ENCODE measurements at regions not wholly inside any gene's neighbourhood (a gene's known extent, or its start where the extent isn't known, plus 50 kb on each side); places are given as distances from the start of the nearest gene placed in this dataset.
"Not testable (repeated sequence)": the region's sequence is repeated elsewhere in the genome, so short reads cannot be mapped to it uniquely, and the experiment has no call there.

GRCh38 chr1:163472651-163473248 lies 151.0 kb downstream of the NUF2 start:
- Histone ChIP-seq H3K4me3 (ENCODE audit: insufficient read depth in 1 of 2, low read depth in 1 of 2, low read length in 2 of 2) (no peak overlapping the region), H3K18ac (ENCODE audit: low read depth in 1 of 2, low read length in 2 of 2) (no peak overlapping the region), H2AFZ (ENCODE audit: low read depth, low read length) (no peak overlapping the region), H3K27ac (ENCODE audit: low read length, poor library complexity, severe bottlenecking) (peak overlapping the region; percentile 99), H3K79me1 (replicated peaks; ENCODE audit: low read length, poor library complexity, severe bottlenecking) (no peaks in the 10 kb centered on the region), H3K4me2 (ENCODE audit: low read length, poor library complexity, severe bottlenecking) (peak overlapping the region; percentile 32), H4K91ac (ENCODE audit: low read length) (no peak overlapping the region), H3K9ac (ENCODE audit: low read length) (no peak overlapping the region), H3K4ac (ENCODE audit: low read depth in 1 of 2, low read length in 2 of 2) (no peak overlapping the region), H3K4me1 (ENCODE audit: control insufficient read depth, insufficient read depth, low read depth, low read length) (no peaks in the 10 kb centered on the region), H3K36me3 (ENCODE audit: control insufficient read depth in 1 of 2, insufficient read depth in 2 of 2, low read depth in 1 of 2, low read length in 2 of 2) (no peaks in the 10 kb centered on the region), H2AK5ac (ENCODE audit: low read length, severe bottlenecking) (peak overlapping the region; percentile 40), H3K9me3 (ENCODE audit: control insufficient read depth, low read length) (peaks cover 2% of the 10 kb centered on the region), H2BK120ac (ENCODE audit: low read depth, low read length) (no peak overlapping the region), H4K8ac (ENCODE audit: low read length) (no peak overlapping the region), H2BK12ac (ENCODE audit: low read length in 2 of 2) (no peak overlapping the region), H3K14ac (ENCODE audit: low read length in 2 of 2) (no peak overlapping the region), H3K27me3 (ENCODE audit: control insufficient read depth in 1 of 2, insufficient read depth in 1 of 2, low read length in 2 of 2) (no peaks in the 10 kb centered on the region), H3K23ac (ENCODE audit: low read length in 2 of 2) (no peak overlapping the region), H2BK15ac (ENCODE audit: low read depth, poor library complexity, severe bottlenecking) (no peak overlapping the region), H2BK5ac (ENCODE audit: low read depth, low read length, poor library complexity, severe bottlenecking) (peak overlapping the region; percentile 79)
- DNase-seq, result no peak
- 86% methylated on average over 9 of the region's 9 CpGs for WGBS

DNA sequence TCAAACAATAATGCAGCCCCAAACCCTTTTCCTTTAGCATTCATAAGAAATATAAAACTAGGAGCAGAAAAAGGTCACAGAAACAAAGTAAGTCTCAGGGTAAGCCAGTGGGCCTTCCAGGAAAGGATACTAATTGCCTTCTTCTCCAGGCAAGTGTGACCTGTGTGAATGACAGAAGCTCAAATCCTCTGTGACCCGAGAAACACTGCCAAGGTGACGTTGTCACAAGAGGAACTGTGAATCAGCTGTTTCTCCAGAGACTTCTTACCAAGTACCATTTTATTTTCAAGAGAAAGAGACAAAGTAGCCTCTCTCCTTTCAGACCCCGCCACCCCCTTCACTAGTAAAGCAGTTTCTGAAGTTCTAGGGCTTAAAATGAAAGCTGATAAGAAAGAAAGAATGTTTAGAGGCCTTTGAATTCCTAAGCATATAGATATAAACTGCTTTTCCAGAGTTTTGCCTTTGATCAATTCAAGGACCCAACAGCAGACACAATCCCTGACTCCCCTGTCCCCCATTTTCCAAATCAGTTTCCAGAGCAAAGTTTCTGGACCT lies 155.6 kb downstream of the NUF2 start:
- H2BK12ac ChIP-seq (ENCODE audit: low read length in 2 of 2), result no peak overlapping the region
- H2AFZ ChIP-seq (ENCODE audit: low read depth, low read length), result no peak overlapping the region
- no peak for DNase-seq
- no peaks in the 10 kb centered on the region for H3K79me1 ChIP-seq (replicated peaks; ENCODE audit: low read length, poor library complexity, severe bottlenecking)
- H2BK15ac ChIP-seq (ENCODE audit: low read depth, poor library complexity, severe bottlenecking), result no peak overlapping the region
- no peak overlapping the region for H3K9ac ChIP-seq (ENCODE audit: low read length)
- H3K4ac ChIP-seq (ENCODE audit: low read depth in 1 of 2, low read length in 2 of 2), result no peak overlapping the region
- H2BK5ac ChIP-seq (ENCODE audit: low read depth, low read length, poor library complexity, severe bottlenecking), result no peak overlapping the region
- H4K91ac ChIP-seq (ENCODE audit: low read length), result no peak overlapping the region
- H3K14ac ChIP-seq (ENCODE audit: low read length in 2 of 2), result no peak overlapping the region
- H3K23ac ChIP-seq (ENCODE audit: low read length in 2 of 2), result no peak overlapping the region
- no peak overlapping the region for H2BK120ac ChIP-seq (ENCODE audit: low read depth, low read length)
- H3K4me1 ChIP-seq (ENCODE audit: control insufficient read depth, insufficient read depth, low read depth, low read length), result no peaks in the 10 kb centered on the region
- H3K4me3 ChIP-seq (ENCODE audit: insufficient read depth in 1 of 2, low read depth in 1 of 2, low read length in 2 of 2), result no peak overlapping the region
- 29% methylated on average over 2 of the region's 3 CpGs for WGBS
- no peak overlapping the region for H3K18ac ChIP-seq (ENCODE audit: low read depth in 1 of 2, low read length in 2 of 2)
- no peak overlapping the region for H4K8ac ChIP-seq (ENCODE audit: low read length)
- peaks cover 6% of the 10 kb centered on the region for H3K9me3 ChIP-seq (ENCODE audit: control insufficient read depth, low read length)
- H3K27ac ChIP-seq (ENCODE audit: low read length, poor library complexity, severe bottlenecking), result no peak overlapping the region
- H3K4me2 ChIP-seq (ENCODE audit: low read length, poor library complexity, severe bottlenecking), result no peak overlapping the region
- no peaks in the 10 kb centered on the region for H3K27me3 ChIP-seq (ENCODE audit: control insufficient read depth in 1 of 2, insufficient read depth in 1 of 2, low read length in 2 of 2)
- H3K36me3 ChIP-seq (ENCODE audit: control insufficient read depth in 1 of 2, insufficient read depth in 2 of 2, low read depth in 1 of 2, low read length in 2 of 2), result no peaks in the 10 kb centered on the region
- H2AK5ac ChIP-seq (ENCODE audit: low read length, severe bottlenecking), result no peak overlapping the region

DNA sequence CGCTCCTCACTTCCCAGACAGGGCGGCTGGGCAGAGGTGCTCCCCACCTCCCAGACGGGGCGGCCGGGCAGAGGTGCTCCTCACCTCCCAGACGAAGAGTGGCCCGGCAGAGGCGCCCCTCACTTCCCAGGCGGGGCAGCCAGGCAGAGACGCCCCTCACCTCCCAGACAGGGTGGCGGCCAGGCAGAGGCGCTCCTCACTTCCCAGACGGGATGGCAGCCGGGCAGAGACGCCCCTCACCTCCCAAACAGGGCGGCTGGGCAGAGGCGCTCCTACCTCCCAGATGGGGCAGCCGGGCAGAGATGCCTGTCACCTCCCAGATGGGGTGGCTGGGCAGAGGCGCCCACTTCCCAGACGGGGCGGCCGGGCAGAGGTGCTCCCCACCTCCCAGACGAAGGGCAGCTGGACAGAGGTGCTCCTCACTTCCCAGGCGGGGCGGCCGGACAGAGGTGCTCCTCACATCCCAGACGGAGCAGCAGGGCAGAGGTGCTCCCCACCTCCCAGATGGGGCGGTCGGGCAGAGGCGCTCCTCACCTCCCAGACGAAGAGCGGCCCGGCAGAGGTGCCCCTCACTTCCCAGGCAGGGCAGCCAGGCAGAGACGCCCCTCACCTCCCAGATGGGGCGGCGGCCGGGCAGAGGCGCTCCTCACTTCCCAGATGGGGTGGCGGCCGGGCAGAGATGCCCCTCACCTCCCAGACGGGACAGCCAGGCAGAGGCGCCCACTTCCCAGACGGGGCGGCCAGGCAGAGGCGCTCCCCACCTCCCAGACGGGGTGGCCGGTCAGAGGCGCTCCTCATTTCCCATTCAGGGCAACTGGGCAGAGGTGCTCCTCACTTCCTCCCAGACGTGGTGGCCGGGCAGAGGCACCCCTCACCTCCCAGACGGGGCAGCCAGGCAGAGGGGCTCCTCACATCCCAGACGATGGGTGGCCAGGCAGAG lies 176.9 kb downstream of the NUF2 start:
- not testable (repeated sequence) for H3K4ac ChIP-seq (ENCODE audit: low read depth in 1 of 2, low read length in 2 of 2); H3K27me3 ChIP-seq (ENCODE audit: control insufficient read depth in 1 of 2, insufficient read depth in 1 of 2, low read length in 2 of 2); H3K36me3 ChIP-seq (ENCODE audit: control insufficient read depth in 1 of 2, insufficient read depth in 2 of 2, low read depth in 1 of 2, low read length in 2 of 2); H2BK5ac ChIP-seq (ENCODE audit: low read depth, low read length, poor library complexity, severe bottlenecking); H2AK5ac ChIP-seq (ENCODE audit: low read length, severe bottlenecking); H3K27ac ChIP-seq (ENCODE audit: low read length, poor library complexity, severe bottlenecking); H3K18ac ChIP-seq (ENCODE audit: low read depth in 1 of 2, low read length in 2 of 2); H3K9ac ChIP-seq (ENCODE audit: low read length); H3K14ac ChIP-seq (ENCODE audit: low read length in 2 of 2); H2AFZ ChIP-seq (ENCODE audit: low read depth, low read length); H2BK12ac ChIP-seq (ENCODE audit: low read length in 2 of 2); H3K4me1 ChIP-seq (ENCODE audit: control insufficient read depth, insufficient read depth, low read depth, low read length); H2BK15ac ChIP-seq (ENCODE audit: low read depth, poor library complexity, severe bottlenecking); H4K8ac ChIP-seq (ENCODE audit: low read length); H3K79me1 ChIP-seq (replicated peaks; ENCODE audit: low read length, poor library complexity, severe bottlenecking); H3K4me2 ChIP-seq (ENCODE audit: low read length, poor library complexity, severe bottlenecking); H3K4me3 ChIP-seq (ENCODE audit: insufficient read depth in 1 of 2, low read depth in 1 of 2, low read length in 2 of 2); H3K23ac ChIP-seq (ENCODE audit: low read length in 2 of 2); H2BK120ac ChIP-seq (ENCODE audit: low read depth, low read length); H4K91ac ChIP-seq (ENCODE audit: low read length); DNase-seq
- WGBS, result 91% methylated on average over 52 of the region's 52 CpGs
- H3K9me3 ChIP-seq (ENCODE audit: control insufficient read depth, low read length), result peaks cover 24% of the 10 kb centered on the region

GRCh38 chr1:163504331-163504978 lies 182.7 kb downstream of the NUF2 start:
- H3K79me1 ChIP-seq (replicated peaks; ENCODE audit: low read length, poor library complexity, severe bottlenecking), result no peaks in the 10 kb centered on the region
- no peak overlapping the region for H2AFZ ChIP-seq (ENCODE audit: low read depth, low read length)
- H2BK5ac ChIP-seq (ENCODE audit: low read depth, low read length, poor library complexity, severe bottlenecking), result no peak overlapping the region
- H3K9me3 ChIP-seq (ENCODE audit: control insufficient read depth, low read length), result peaks cover 8% of the 10 kb centered on the region
- H2BK120ac ChIP-seq (ENCODE audit: low read depth, low read length), result no peak overlapping the region
- no peak overlapping the region for H2AK5ac ChIP-seq (ENCODE audit: low read length, severe bottlenecking)
- DNase-seq, result no peak
- no peak overlapping the region for H3K4me3 ChIP-seq (ENCODE audit: insufficient read depth in 1 of 2, low read depth in 1 of 2, low read length in 2 of 2)
- no peaks in the 10 kb centered on the region for H3K27me3 ChIP-seq (ENCODE audit: control insufficient read depth in 1 of 2, insufficient read depth in 1 of 2, low read length in 2 of 2)
- no peak overlapping the region for H2BK12ac ChIP-seq (ENCODE audit: low read length in 2 of 2)
- H3K4me1 ChIP-seq (ENCODE audit: control insufficient read depth, insufficient read depth, low read depth, low read length), result peaks cover 2% of the 10 kb centered on the region
- H4K8ac ChIP-seq (ENCODE audit: low read length), result no peak overlapping the region
- no peak overlapping the region for H3K4me2 ChIP-seq (ENCODE audit: low read length, poor library complexity, severe bottlenecking)
- no peak overlapping the region for H3K18ac ChIP-seq (ENCODE audit: low read depth in 1 of 2, low read length in 2 of 2)
- H3K27ac ChIP-seq (ENCODE audit: low read length, poor library complexity, severe bottlenecking), result no peak overlapping the region
- H2BK15ac ChIP-seq (ENCODE audit: low read depth, poor library complexity, severe bottlenecking), result no peak overlapping the region
- H3K36me3 ChIP-seq (ENCODE audit: control insufficient read depth in 1 of 2, insufficient read depth in 2 of 2, low read depth in 1 of 2, low read length in 2 of 2), result no peaks in the 10 kb centered on the region
- H3K14ac ChIP-seq (ENCODE audit: low read length in 2 of 2), result no peak overlapping the region
- H4K91ac ChIP-seq (ENCODE audit: low read length), result peak overlapping the region; percentile 20
- peak overlapping the region in 1 of 2 experiments; percentile 15 for H3K23ac ChIP-seq (ENCODE audit: low read length in 2 of 2)
- H3K9ac ChIP-seq (ENCODE audit: low read length), result no peak overlapping the region
- 89% methylated on average over 9 of the region's 10 CpGs for WGBS
- no peak overlapping the region for H3K4ac ChIP-seq (ENCODE audit: low read depth in 1 of 2, low read length in 2 of 2)

Measured in mesenchymal stem cell (in vitro differentiated cells and primary cell).